ENCODE measurements at regions not wholly inside any gene's neighbourhood (a gene's known extent, or its start where the extent isn't known, plus 50 kb on each side); places are given as distances from the start of the nearest gene placed in this dataset.

- peak; percentile 80 for DNase-seq
These were observed 94.0 kb upstream of the RFC3 start for GRCh38 chr13:33723772-33724435.

DNA sequence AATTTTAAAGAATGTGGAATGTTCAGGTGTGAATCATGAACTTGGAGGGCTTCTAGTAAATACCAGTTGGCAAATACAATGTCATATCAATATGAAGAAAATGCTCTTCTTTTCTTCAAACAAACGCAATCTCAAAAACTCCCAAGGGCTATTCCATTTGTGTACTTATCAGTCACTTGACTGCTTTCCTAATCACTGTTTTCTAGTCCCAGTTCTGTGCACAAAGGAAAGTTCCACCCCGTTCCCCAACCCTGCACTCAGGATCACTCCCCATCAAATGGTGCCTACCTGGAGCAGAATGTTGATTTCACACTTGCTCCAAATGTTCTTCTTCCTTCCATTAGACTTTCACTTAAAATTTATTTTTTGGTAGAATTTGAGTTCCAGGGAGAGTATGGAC is 92.6 kb upstream of the RFC3 start:
- DNase-seq, result no peak

DNA sequence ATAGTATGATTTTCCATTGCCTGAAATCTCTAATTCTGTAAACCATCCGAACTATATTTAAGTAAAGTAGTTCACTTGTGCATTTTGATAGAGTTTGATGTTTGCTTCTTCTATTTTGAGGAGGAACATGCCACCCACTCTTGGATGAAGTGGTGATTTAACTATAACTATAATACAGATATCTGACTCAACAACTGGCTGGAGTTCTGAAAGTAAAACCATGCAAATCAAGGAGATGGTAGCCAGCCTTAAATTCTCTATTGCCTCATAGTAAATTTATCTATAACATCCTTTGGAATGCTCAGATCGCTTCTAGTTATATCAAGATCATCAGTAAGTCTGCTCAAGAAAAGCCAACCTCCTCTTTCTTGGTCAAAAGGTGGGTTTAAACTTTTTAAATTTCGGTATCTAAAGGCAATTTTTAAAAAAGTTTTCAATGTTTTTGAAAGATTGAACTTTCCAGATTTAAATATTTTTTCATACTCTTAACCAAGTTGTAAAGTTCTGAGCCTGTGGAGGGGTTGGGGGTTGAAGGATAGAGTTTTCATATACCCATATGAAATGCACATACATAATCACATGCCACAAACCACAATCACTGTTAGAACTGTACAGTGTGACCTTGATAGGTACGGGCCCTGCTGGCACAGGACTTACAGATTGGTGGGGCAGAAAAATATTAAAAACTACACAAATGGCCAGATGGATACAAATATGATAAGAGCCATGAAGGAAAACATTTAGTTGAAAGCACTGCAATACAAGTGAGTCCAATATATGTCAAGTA is 90.5 kb upstream of the RFC3 start:
- DNase-seq, result no peak

DNA sequence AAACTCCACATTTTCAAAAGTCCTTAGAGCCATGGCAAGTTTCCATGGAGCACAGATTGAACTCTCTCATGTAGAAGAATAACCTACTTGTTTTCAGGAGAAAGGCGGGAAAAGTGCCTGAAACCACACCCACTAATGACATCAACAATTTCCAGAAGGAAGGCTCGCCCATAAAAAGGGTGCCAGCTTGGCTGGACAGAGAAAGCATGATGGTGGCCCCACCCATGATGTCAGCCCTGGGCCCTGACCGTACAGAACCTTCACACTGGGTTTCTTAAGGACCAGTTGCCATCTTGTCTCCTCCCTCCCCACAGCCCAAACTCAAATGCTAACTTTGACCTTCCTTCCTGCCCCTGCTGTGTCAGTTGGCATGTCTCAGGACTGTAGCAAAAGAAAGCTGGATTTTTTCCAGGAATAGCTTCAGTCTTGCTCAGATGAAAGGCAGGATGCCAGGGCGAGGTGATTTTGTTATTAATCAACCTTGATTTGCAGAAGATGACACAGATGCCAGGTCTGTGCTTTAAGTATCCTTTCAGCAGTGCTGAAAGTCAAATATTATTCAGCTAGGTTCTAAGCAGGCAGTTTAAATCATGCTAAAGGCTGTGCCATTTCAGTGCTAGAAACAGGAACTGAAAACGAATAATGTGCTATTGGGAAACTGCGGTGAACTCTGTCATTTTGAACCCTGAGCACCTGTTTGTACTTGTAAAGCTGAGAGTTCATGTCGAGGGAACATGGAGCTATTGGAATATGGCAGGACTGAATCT is 89.5 kb upstream of the RFC3 start:
- DNase-seq, result no peak

GRCh38 chr13:33730147-33730546 is 87.8 kb upstream of the RFC3 start:
- no peak for DNase-seq

DNA sequence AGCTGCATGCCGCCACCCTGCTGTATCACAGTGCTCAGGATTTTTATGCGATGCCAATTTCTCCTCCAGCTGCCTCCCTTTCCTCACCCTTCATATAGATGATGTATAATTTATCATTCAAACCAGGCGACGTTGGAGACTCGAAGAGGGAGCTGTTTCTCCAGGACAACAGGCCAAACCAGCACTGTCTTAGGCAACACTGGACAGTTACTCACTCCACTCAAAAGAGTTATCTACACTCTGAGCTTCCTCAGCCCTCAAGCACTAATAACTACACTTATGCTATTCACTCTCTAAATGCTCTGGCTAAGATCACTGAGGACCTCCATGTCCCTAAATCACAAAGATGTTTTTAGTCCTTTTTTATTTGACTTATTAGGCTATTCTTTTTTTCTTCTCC is 87.3 kb upstream of the RFC3 start:
- no peak for DNase-seq

DNA sequence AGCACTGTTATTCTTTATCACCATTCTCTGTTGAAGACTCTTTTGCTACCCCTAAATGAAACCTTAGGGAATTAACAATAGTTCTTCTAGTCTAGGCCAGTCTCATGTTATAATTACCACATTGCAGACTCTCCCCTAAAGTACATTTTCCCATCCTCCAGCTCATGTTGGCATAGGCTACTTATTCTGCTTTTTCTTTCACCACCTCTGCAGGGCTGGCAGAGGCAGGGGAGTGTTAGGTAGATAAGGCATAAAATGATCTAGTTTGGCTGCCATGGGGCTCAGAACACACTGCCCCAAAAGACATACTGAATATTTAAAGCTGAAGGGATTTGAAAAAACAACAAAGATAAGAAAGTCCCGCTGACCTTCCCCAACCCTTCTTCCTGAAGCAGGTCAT is 82.7 kb upstream of the RFC3 start:
- DNase-seq, result no peak

DNA sequence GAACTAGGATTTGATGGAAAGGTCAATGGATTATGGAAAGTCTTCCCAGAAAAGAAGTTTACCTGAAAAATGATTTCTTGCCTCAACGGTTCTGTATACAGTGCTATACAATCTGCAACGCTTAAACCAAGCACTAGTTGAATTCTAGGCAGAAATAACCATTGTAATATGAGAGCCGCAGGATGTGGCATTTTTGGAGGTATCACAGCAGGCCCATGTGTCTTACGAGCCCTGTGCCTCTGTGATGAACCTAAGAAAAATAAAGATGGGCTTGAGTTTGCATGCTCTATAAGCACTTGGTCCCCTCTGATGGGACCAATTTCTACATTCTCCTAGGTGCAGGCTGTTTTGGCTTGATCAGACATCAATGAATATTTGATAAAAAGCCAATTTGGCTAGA is 78.7 kb upstream of the RFC3 start:
- no peak for DNase-seq

DNA sequence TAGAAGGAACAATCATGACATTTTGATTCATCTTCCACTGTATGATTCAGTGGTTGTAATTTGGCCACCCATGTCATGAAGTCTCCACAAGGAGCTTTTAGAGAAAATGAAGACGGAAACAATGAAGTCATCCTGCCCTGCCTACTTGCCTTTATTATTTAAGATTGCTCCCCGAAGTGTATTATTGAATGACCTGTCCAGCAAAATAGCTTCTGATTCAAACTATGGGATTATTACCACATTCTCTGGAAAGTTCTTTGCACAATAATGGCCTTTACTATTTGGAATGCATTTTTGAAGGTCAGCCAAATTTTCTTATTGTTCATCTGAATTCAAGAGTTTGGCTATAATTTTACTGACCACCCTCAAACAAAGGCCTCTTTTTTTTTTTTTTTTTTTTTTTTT is 77.8 kb upstream of the RFC3 start:
- DNase-seq, result no peak

GRCh38 chr13:33742321-33742720 is 75.6 kb upstream of the RFC3 start:
- no peak for DNase-seq

DNA sequence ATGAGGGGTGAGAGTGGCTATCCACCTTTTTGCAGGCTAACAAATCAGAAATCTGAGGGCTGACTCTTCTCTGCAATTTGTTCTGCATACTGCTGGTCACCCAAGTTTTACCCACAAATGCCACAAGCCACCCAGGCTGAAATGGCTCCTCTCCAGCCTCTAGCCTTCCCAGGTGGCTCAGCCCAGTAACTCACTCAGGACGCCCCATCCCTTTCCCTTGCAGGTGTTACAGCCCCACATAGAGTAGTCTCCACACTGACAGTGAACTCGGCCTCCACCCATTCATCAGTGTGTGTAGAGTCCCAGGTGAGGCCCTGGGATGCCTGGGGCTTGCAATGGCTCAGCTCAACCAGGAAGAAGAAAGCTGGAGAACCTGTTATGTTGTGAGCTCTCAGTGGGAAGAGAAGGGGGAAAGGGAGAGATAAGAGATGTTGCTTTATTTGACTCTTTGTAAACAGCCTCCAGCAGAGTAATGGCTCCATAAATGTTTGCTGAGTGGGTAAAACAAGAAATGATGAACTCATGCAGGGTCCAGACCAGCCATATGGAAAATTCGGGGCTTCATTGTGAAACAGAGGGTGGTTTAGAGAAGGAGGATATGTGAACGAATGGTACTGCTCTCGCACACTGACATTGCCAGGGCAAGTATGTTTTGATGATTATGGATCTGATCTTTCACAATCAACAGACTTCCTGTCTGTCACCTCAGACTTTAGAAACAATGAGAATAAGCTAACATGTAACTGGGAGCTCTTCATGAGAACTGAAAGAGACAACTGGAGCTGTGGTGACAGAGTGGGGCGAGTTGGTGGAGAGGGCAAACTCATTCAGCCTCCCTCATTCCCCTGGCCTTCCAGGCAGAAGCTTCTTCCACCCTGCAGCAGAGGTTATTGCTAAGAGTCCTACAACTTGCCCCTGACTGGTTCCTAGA is 74.2 kb upstream of the RFC3 start:
- peak; percentile 30 for DNase-seq

DNA sequence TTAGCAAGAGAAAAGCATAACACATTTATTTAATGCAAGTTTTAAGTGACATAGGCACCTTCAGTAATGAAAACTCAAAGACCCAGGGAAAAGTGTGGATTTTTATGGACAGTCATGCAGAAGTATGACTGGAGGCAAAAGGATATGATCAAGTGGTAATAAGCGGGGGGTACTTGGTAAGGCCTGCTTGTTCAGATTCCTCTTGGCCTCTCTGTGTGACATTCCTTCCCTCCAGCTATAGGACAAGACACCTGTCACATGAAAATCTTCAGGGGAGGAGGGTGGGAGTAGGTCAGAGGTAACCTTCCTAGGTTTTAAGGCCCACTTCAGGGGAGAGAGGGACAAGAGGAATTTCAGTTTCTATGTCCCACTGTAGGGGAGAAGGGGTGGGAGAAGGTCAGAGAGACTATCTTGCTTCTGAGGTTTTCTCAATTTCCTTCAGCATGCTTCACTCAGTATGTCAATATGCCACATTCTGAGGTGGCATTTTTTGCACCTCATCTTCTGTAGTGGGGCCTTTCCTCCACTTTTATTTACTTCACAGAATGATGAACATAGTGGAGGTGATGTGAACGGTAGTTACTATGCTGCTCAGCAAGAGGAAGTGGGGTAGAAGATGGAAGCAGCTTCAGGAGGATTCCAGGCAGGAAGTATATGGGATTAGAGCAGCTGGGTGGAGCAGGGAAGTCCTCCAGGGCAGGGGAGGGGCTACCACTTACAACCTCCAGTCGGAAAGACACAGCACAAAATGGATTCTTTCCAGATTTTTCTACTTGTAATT is 73.2 kb upstream of the RFC3 start:
- no peak for DNase-seq

DNA sequence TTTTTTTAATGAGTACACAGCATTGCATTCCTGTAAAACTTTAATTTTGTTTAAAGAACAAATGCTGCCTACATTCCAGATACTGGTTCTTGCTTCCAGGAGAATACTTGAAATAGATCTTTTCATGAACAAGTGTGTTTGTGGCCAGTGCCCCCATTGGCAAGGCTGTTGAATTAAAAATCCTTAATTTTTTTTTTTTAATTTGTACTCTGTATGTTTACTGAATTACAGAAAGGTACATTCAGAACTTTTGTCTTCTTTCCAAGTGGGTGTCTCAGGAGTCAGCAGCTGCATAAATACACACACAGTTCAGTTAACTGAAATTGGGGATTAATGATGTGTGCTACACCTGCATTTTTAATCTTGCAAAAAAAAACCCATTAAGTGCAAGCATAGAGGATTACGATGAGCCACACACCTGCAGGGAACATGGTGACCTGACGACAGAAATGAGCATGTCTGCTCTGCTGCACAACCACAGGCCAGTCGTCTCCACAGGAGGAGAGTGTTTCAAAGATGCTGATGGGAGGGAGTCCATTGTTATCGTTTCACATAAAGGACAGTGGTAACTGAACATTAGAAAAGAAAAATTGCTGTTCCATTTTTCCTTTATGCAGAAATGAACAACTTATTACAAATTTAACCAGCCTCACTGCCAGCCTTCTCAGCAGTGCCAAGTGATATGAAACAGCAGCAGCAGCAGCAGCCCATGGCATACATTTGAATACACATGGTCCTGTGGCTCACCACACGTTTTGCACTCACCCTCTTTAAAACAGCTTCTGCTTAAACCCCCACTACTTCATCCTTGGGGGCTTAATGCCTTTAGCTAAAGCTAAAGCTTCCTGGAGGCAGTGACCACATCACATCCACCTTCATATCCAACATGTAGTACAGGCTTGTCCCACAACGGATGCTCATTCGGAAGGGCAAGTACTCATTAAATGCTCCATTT is 72.3 kb upstream of the RFC3 start:
- DNase-seq, result no peak

DNA sequence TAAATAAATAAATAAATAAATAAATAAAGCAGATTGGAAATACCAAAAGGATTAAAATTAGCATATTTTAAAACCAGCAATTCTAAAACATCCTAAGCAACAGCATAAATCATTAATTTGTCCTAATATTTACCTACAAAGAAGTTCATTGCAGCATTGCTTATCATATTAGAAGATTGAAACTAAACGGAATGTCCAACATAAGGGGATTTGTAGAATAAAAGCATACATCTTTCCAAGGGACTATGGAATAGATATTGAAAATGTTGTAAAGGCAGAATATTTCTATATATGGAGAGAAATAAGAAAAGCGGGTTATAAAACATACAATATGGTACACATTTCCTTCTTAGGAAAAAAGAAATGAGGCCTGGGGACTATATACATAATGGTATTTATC is 71.1 kb upstream of the RFC3 start:
- no peak for DNase-seq

DNA sequence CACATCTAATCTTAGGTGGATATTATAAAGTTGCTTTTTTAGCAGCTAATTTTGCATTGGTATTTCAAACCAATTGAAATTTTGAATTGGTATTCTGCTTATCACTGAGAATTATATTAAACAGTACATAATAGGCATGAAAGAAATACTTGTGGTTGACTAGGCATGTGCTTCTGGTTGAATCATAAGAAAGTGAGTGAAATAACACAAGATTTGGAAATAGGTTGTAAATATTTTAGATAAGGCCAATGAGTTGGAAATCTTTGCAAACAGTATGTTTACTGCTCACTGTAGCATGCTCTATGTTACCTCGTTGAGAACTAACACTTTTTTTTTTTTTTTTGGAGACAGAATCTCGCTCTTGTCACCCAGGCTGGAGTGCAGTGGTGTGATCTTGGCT is 66.8 kb upstream of the RFC3 start:
- DNase-seq, result no peak

DNA sequence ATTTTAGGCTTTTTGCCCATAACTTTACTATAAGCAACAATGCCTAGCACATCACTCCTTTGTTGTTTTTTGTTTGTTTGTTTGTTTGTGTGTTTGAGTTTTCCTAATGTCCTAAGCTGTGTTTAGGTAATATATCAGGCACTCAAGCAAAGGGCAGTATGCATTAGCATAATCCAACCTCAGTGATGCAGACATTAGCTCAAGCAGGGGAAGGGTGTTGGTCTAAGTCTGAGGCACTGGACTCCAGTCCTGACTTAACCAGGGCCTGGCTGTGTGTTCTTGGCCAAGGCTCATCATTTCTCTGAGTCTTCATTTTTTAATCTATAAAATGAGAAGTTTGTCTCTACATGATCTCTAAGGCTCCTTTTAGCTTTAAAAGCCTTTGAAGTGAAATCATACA is 65.9 kb upstream of the RFC3 start:
- DNase-seq, result no peak

DNA sequence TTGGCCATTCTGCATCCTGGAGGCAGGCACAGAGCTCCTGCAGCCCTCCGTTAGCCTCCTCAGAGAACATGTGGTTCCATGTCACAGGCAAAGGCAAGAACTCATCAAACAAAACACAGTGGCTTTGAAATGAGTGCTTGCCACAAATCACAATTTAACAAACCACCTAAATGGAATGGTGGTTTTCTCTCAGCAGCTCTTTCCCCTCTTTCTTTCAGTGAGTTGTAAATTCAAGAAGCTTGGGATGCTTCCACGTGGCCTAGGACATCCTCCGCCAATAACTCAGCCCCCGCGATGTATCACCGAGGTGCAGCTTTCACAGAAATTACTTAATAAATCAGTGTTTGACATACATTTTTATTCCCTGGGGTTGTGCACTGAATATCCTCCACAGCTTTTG is 65.4 kb upstream of the RFC3 start:
- DNase-seq, result no peak

DNA sequence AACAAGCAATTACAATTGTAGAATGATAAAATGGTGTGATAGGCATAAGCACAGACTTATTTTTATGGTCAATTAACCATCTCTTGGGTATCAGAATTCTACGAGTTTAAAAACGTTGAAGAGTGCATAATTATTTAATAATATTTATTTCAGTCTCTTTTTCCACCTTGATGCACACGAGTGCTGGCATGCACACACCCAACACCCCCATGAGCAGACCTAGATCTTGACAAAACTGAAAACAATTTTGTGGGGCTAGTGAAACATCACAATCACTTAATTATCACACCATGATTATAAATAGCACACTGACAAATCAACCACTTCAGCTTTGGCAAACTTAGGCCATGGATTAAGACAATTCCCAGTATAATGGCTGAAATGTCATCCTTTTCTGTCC is 61.0 kb upstream of the RFC3 start:
- DNase-seq, result no peak

GRCh38 chr13:33757713-33758112 is 60.2 kb upstream of the RFC3 start:
- no peak for DNase-seq

- DNase-seq, result no peak
These were observed 59.8 kb upstream of the RFC3 start for GRCh38 chr13:33758113-33758512.

DNA sequence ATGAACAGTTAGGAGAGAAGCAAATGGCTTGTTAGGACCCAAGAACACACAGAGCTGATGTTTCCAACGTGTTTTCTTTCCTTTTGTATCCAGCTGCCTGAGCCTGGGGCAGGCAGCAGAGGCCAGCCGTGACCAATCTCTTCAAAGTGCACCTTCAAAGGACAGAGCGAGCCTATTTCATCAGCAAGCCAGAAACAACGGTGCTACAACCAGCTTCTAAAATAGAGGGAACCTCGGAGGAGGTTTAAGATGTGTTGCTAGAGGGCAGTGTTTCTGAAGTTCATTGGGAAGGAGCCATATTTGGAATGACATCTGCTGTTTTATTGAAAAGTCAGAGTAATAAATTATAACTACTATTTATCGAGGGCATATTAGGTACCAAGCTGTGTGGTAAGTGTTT is 56.2 kb upstream of the RFC3 start:
- DNase-seq, result no peak

All from CD4-positive, alpha-beta T cell treated with Interleukin-10 for 1 hour (primary cell).